Upper lobe of right lung (tissue), 1 donor: ENCODE measurements at regions not wholly inside any gene's neighbourhood (a gene's known extent, or its start where the extent isn't known, plus 50 kb on each side); places are given as distances from the start of the nearest gene placed in this dataset.

Source experiments
- ATAC-seq: fragments of 200-7000 bp; cut with Tn5 transposase; one replicate; pipeline ENCODE4 v1.9.1; 2020; ENCODE audit warnings: mild to moderate bottlenecking, moderate library complexity
- DNase-seq: peaks from one replicate; pipeline ENCODE4 v3.0.0-alpha.2; 2020
- H3K27ac ChIP-seq: fragments of 200-600 bp; one replicate; pipeline ENCODE4 v1.8.0; 2022
- H3K27me3 ChIP-seq: fragments of 200-600 bp; one replicate; pipeline ENCODE4 v1.8.0; 2022; ENCODE audit warnings: mild to moderate bottlenecking
- H3K36me3 ChIP-seq: fragments of 200-600 bp; one replicate; pipeline ENCODE4 v1.8.0; 2022
- H3K4me1 ChIP-seq: fragments of 200-600 bp; one replicate; pipeline ENCODE4 v1.8.0; 2022
- H3K4me3 ChIP-seq: fragments of 200-600 bp; one replicate; pipeline ENCODE4 v1.8.0; 2022; ENCODE audit warnings: mild to moderate bottlenecking
- H3K9me3 ChIP-seq: fragments of 200-600 bp; one replicate; pipeline ENCODE4 v1.8.0; 2022
- CTCF ChIP-seq: fragments of 200-600 bp; IDR thresholded peaks from one replicate; pipeline ENCODE4 v1.8.0; 2022; ENCODE audit warnings: antibody characterized with exemption
- intact Hi-C: fragments of 100-400 bp; cut with DNase I; formaldehyde crosslinking; loops from one replicate; pipeline ENCODE4 v1.11.0; 2022
- donor health status: DM: no; HTN: yes; CAD: no; lungs with severe emphysema.

- intact Hi-C loops: no loop called here
- DNase-seq (no peak), ATAC-seq (no peak)
- no peaks in the 10 kb centered on the region for H3K4me1 ChIP-seq
- no peak for TF ChIP-seq CTCF
- H3K9me3 ChIP-seq: no peaks in the 10 kb centered on the region
- no peak overlapping the region for H3K4me3 ChIP-seq
- no peak overlapping the region for H3K27ac ChIP-seq
- H3K27me3 ChIP-seq: no peaks in the 10 kb centered on the region
- H3K36me3 ChIP-seq: no peaks in the 10 kb centered on the region
Measured at GRCh38 chr1:118243269-118243668, 58.2 kb upstream of the SPAG17 start.
